ENCODE measurements at regions not wholly inside any gene's neighbourhood (a gene's known extent, or its start where the extent isn't known, plus 50 kb on each side); places are given as distances from the start of the nearest gene placed in this dataset.

- TF ChIP-seq ZNF462 (CRISPR knock-in tag; IDR thresholded peaks at IDR 0.05) (no peak), JUNB (IDR thresholded peaks at IDR 0.05; ENCODE audit: unreplicated experiment) (no peak), POLR2AphosphoS5 (IDR thresholded peaks at IDR 0.05; ENCODE audit: low read depth) (no peak), STAT1 (IDR thresholded peaks at IDR 0.05; ENCODE audit: unreplicated experiment) (no peak), EZH2phosphoT487 (IDR thresholded peaks at IDR 0.05; ENCODE audit: unreplicated experiment) (no peak)
- TF ChIP-seq, protein P1, sequence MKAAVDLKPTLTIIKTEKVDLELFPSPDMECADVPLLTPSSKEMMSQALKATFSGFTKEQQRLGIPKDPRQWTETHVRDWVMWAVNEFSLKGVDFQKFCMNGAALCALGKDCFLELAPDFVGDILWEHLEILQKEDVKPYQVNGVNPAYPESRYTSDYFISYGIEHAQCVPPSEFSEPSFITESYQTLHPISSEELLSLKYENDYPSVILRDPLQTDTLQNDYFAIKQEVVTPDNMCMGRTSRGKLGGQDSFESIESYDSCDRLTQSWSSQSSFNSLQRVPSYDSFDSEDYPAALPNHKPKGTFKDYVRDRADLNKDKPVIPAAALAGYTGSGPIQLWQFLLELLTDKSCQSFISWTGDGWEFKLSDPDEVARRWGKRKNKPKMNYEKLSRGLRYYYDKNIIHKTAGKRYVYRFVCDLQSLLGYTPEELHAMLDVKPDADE (IDR thresholded peaks at IDR 0.05), result no peak
These were observed 1584.4 kb upstream of the LRRTM3 start (continued) for GRCh38 chr10:65341323-65341925.

- Histone ChIP-seq H2AFZ (no peak overlapping the region), H3K79me2 (replicated peaks; ENCODE audit: insufficient read depth) (no peaks in the 10 kb centered on the region), H3K9me2 (ENCODE audit: insufficient read depth) (no peaks in the 10 kb centered on the region; the same call in 1 of the 2 replicates), H3K4me2 (no peak overlapping the region), H3K4me1 (ENCODE audit: insufficient read depth) (no peaks in the 10 kb centered on the region), H3F3A (replicated peaks; ENCODE audit: low read depth) (no peaks in the 10 kb centered on the region), H3K27me3 (ENCODE audit: insufficient read depth) (no peaks in the 10 kb centered on the region), H3K27ac (ENCODE audit: low read depth) (no peak overlapping the region), H3K36me3 (ENCODE audit: insufficient read depth) (no peaks in the 10 kb centered on the region), H3K4me3 (no peak overlapping the region), H4K20me1 (replicated peaks; ENCODE audit: insufficient read depth) (no peaks in the 10 kb centered on the region)
- Mint-ChIP-seq H3K27ac (no peak overlapping the region), H3K4me3 (no peak overlapping the region), H3K27me3 (ENCODE audit: insufficient read depth, low read depth, poor library complexity) (no peaks in the 10 kb centered on the region), H3K9me3 (no peaks in the 10 kb centered on the region; the same call in 2 of the 3 replicates), H3K4me1 (no peaks in the 10 kb centered on the region; the same call in 2 of the 3 replicates), H3K36me3 (ENCODE audit: low read depth) (no peaks in the 10 kb centered on the region)
- ATAC-seq (no peak), DNase-seq (ENCODE audit: low spot score) (no peak)
- no peak for TF ChIP-seq ZNF462 (CRISPR knock-in tag; IDR thresholded peaks at IDR 0.05)
These were observed 1583.6 kb upstream of the LRRTM3 start for GRCh38 chr10:65342245-65342644.
